ENCODE measurements at regions not wholly inside any gene's neighbourhood (a gene's known extent, or its start where the extent isn't known, plus 50 kb on each side); places are given as distances from the start of the nearest gene placed in this dataset.

DNA sequence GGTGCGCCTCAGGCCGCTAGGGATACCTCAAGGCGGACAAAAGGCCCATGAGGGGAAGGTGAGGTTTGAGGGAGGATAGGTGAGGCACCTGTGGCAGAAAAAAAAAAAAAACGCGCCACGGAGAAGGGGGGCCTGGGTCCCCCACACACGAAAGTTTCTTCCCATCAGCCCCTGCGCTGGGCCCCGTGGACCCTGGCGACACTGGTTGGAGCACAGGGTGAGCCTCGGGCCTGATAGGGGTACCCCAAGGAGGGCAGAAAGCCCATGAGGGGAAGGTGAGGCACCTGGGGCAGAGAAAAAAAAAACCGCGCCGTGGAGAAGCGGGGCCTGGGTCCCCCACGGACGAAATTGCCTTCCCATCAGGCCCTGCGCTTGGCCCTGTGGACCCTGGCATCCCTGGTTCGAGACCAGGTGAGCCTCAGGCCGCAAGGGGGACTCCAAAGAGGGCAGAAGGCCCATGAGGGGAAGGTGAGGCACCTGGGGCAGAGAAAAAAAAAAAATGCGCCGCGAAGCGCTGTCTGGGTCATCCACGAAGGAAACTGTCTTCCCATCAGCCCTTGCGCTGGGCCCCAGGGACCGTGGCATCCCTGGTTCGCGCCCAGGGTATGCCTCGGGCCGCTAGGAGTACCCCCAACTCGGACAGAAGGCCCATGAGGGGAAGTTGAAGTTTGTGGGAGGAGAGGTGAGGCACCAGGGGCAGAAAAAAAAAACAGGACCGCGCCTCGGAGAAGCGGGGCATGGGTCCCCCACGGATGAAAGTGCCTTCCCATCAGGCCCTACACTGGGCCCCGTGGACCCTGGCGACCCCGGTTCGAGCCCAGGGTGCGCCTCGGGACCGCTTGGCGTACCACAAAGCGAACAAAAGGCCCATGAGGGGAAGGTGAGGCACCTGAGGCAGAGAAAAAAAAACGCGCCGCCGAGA is 226.2 kb downstream of the CCDC74A start:
- H3K56ac ChIP-seq (replicated peaks; ENCODE audit: insufficient read length, low read depth, low read length): no peak overlapping the region
- H2BK20ac ChIP-seq (ENCODE audit: low read length): no peak overlapping the region
- no peaks in the 10 kb centered on the region for H3K79me2 ChIP-seq (ENCODE audit: control insufficient read depth in 1 of 2, insufficient read depth in 2 of 2, low read length in 2 of 2)
- H3K27me3 ChIP-seq (replicated peaks in 1 of 4; ENCODE audit: control insufficient read depth in 3 of 4, extremely low read depth in 1 of 4, insufficient read depth in 3 of 4, low read length in 3 of 4): no peaks in the 10 kb centered on the region
- H3K23ac ChIP-seq (ENCODE audit: insufficient read length): no peak overlapping the region
- FAIRE-seq: no peak
- no peak overlapping the region for H4K5ac ChIP-seq (ENCODE audit: insufficient read length, low read depth, low read length)
- H2BK120ac ChIP-seq (replicated peaks; ENCODE audit: low read depth, low read length): no peak overlapping the region
- H2BK15ac ChIP-seq (ENCODE audit: low read length): no peak overlapping the region
- H2BK12ac ChIP-seq (ENCODE audit: low read depth, low read length): no peak overlapping the region
- no peak overlapping the region for H3K4me2 ChIP-seq (ENCODE audit: insufficient read depth in 1 of 2, low read depth in 2 of 2, low read length in 2 of 2)
- H3K36me3 ChIP-seq (ENCODE audit: control insufficient read depth in 2 of 4, insufficient read depth in 4 of 4, low read length in 3 of 4): no peaks in the 10 kb centered on the region
- POLR2A ChIA-PET (ENCODE audit: partially characterized antibody): no interaction called here
- no peak overlapping the region for H3K4ac ChIP-seq (replicated peaks; ENCODE audit: insufficient read length, low read depth, low read length)
- no peak overlapping the region for H3K9ac ChIP-seq (replicated peaks in 1 of 4; ENCODE audit: extremely low read depth in 1 of 4, low read depth in 3 of 4, low read length in 3 of 4)
- no peak overlapping the region for H3K14ac ChIP-seq (ENCODE audit: insufficient read length)
- 91% methylated on average over 12 of the region's 50 CpGs; no CpG with 5 or more reads in 1 of the 2 experiments for WGBS, 2 experiments (ENCODE audit: extremely low coverage in 1 of 2, insufficient coverage in 1 of 2, insufficient read length in 1 of 2, insufficient replicate concordance in 2 of 2, low coverage in 1 of 2, low lambda C conversion rate in 2 of 2, missing lambda C conversion rate in 1 of 2)
- H4K20me1 ChIP-seq (replicated peaks in 1 of 2; ENCODE audit: control insufficient read depth in 1 of 2, insufficient read depth in 2 of 2, low read length in 2 of 2): no peaks in the 10 kb centered on the region
- no peak overlapping the region for H2AK5ac ChIP-seq (ENCODE audit: low read depth, low read length)
- H4K91ac ChIP-seq (replicated peaks; ENCODE audit: insufficient read length, low read length): no peak overlapping the region
- no peak overlapping the region for H2BK5ac ChIP-seq (ENCODE audit: low read depth, low read length)
- H3K9me3 ChIP-seq (ENCODE audit: insufficient read depth in 2 of 2, low read depth in 1 of 2, low read length in 1 of 2): peaks cover 5 to 45% of the 10 kb centered on the region in 2 experiments; a peak in 3 of 4 replicates
- H4K8ac ChIP-seq (ENCODE audit: extremely low read depth, insufficient read depth, low read length): no peak overlapping the region
- H3K27ac ChIP-seq (ENCODE audit: low read depth, low read length): no peak overlapping the region
- H3K4me3 ChIP-seq (ENCODE audit: extremely low read depth in 1 of 4, insufficient read depth in 2 of 4, low read depth in 3 of 4, low read length in 4 of 4): no peak overlapping the region
- H3K79me1 ChIP-seq (ENCODE audit: low read depth, low read length): no peaks in the 10 kb centered on the region
- no peak for DNase-seq (ENCODE audit: low read depth in 1 of 2, low spot score in 2 of 2)
- no peak overlapping the region for H2AFZ ChIP-seq (ENCODE audit: low read length)
- no peaks in the 10 kb centered on the region for H3K23me2 ChIP-seq (ENCODE audit: low read depth, low read length)
- H3K18ac ChIP-seq (ENCODE audit: extremely low read depth, low read length): no peak overlapping the region
- CTCF ChIA-PET (ENCODE audit: partially characterized antibody): no interaction called here
- H3K4me1 ChIP-seq (replicated peaks in 1 of 4; ENCODE audit: control insufficient read depth in 3 of 4, insufficient read depth in 4 of 4, low read length in 3 of 4): no peaks in the 10 kb centered on the region
- TF ChIP-seq SIN3A (conservative IDR thresholded peaks at IDR 0.05 in 1 of 2, IDR thresholded peaks at IDR 0.05 in 1 of 2; ENCODE audit: low read depth in 1 of 2, low read length in 2 of 2) (no peak), BRCA1 (IDR thresholded peaks at IDR 0.05; ENCODE audit: low read depth, low read length) (no peak), SP4 (IDR thresholded peaks at IDR 0.05; ENCODE audit: low read length) (no peak), SIX5 (IDR thresholded peaks at IDR 0.05; ENCODE audit: low read depth, low read length) (no peak), KDM1A (IDR thresholded peaks at IDR 0.05; ENCODE audit: borderline replicate concordance, low read length) (no peak), TAF1 (IDR thresholded peaks at IDR 0.05; ENCODE audit: low read depth, low read length) (no peak), RNF2 (IDR thresholded peaks at IDR 0.05; ENCODE audit: borderline replicate concordance, low read depth, low read length, missing control alignments, poor library complexity, severe bottlenecking) (no peak), FOSL1 (IDR thresholded peaks at IDR 0.05; ENCODE audit: insufficient read depth, low read depth, low read length) (no peak), YY1 (IDR thresholded peaks at IDR 0.05; ENCODE audit: low read depth, low read length) (no peak), CHD2 (IDR thresholded peaks at IDR 0.05; ENCODE audit: low read length) (no peak)
- TF ChIP-seq, protein P1, sequence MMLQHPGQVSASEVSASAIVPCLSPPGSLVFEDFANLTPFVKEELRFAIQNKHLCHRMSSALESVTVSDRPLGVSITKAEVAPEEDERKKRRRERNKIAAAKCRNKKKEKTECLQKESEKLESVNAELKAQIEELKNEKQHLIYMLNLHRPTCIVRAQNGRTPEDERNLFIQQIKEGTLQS (IDR thresholded peaks at IDR 0.05; ENCODE audit: insufficient read depth, low read depth, low read length): no peak
- TF ChIP-seq, protein P2, sequence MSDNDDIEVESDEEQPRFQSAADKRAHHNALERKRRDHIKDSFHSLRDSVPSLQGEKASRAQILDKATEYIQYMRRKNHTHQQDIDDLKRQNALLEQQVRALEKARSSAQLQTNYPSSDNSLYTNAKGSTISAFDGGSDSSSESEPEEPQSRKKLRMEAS (IDR thresholded peaks at IDR 0.05): no peak
